ENCODE measurements at regions not wholly inside any gene's neighbourhood (a gene's known extent, or its start where the extent isn't known, plus 50 kb on each side); places are given as distances from the start of the nearest gene placed in this dataset.

DNA sequence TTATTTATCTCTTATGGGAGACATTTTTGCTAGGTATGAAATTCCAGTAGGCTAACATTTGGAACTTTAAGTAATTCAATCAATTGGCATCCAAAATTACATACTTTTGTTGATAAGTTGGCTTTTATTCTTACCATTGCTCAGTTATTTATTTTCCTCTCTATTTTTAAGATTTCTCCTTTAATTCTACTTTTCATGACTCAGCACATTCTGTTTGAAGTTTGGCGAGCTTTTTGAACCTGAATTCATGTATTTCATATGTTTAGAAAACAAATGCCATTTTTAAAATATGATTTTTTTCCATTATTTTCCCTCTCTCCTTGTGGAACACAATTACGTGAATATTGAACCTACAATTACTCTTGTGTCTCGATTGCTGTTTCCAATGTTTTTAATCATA lies 2896.3 kb upstream of the PCDH20 start:
- no peak for DNase-seq (ENCODE audit: low spot score)

DNA sequence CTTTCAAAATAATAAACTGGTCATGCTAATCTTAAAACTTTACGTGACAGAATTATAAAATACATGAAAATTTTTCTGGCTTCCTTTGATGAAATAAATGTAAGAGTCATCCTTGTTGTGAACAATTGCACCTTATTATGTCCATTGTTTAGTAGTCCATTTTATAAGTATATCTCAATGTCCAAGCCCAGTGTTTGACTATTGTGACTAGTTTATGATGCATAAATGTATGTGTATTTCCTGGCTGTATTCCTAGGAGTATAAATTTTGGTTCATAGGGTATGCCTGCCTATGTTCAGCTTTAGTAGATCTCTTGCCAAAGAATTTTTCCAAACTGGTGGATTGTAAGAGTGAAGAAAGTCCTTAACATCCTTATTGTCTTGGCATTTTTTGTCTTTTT lies 2895.5 kb upstream of the PCDH20 start:
- DNase-seq (ENCODE audit: low spot score): no peak

DNA sequence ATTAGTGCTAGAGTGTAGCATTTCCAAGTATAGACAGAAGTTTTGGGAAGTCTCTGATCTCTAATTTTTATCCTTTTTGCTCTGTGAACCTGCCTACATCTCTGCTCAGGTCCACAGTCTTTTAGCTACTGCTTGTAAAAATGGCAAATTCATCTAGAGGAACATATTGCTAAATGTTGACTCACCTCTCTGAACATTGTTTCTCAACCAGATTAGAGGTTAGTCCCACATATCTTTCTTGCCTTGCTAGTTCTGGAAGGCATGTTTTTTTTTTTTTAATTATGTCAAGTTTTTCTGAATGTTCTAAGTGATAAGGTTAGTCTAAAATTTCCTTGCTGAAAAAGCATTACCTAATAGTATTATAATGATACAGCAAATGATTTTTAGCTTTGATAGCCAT lies 2889.6 kb upstream of the PCDH20 start:
- DNase-seq (ENCODE audit: low spot score): no peak

DNA sequence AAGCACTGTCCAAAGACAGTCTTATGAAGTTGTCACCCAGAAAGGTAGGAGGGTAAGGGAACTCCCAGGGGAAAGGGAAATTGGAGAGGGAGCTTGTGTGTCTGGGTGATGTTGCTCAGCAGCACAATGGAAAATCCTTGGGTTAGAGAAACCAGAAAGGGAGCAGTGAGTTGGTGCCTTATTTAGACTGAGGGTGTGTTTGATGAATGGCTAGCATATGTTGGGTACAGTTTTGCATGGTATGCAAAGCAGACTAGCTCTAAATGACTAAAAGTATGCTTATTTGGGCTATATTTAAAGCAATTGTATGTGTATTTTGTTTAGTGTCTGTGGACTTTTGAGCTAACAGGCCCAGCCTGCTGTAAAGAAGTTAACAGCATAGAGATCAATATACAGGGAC lies 2884.6 kb upstream of the PCDH20 start:
- DNase-seq (ENCODE audit: low spot score): no peak

DNA sequence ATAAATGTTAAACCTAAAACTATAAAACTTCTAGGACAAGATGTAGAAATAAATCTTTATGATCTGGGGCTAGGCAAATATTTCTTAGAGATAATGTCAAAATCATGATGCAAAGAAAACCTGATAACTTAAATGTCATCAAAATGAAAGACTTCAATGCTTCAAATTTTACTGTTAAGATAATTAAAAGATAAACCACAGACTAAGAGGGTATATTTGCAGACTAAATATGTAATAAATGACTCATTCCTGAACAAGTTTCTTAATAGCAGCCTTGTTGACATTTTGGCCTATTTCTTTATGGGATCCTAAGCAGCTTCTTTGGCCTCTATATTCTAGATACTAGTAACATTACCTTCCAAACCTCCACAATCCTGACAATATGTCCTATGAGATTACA lies 2878.3 kb upstream of the PCDH20 start:
- DNase-seq (ENCODE audit: low spot score): no peak

DNA sequence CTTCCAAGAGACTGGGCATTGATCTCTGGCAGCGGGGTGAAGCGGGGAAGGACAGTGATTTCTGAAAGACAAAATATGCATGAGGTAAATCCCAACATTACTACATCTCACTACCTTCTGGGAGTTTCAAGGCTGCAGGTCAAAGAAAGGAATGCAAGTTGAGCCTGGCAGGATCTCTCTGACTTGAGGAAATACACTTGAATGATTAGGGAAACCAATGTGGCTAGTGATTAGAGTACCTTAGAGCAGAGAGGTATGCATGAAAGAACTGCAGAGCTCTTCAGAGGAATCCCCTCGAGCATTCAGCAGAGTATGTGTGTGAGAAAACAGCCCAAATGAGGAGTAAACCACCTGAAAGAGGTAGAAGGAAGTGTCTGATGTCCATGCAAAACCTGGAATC lies 2874.1 kb upstream of the PCDH20 start:
- DNase-seq (ENCODE audit: low spot score): no peak

DNA sequence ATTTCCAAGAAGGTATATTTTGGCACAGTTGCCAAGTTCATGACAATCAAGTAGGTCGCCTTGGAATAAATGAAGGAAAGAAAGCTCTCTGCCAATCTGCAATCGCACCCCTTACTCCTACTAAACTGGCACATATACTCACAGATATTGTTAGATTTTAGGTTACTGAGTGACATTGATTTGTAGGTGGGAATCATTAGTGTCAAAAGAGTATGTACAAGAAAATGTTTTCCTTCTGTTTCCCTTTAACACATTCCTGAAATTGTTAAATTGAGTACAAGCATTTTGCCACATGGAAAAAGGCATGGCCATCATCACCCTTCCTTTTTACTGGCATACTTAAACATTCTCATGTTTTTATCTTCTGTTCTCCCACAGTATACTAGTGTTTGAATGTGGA lies 2868.3 kb upstream of the PCDH20 start:
- no peak for DNase-seq (ENCODE audit: low spot score)

DNA sequence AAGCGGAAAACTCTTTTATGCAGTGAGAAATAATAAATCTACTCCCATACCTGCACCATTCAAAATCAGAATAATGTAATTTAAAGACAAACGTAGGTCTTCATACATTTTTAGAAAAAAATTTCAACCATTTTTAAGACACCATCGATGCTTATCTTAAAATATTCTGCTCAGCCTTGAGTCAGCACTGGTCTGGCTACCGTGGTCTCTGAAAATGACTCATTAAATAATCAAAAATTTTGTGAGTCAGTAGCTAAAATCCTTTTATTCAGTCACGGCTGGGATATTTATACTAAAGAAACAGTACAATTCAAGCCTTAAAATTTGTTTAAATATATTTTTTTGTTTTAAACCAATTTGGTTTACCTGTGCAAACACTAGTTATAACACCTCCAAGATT lies 2862.8 kb upstream of the PCDH20 start:
- no peak for DNase-seq (ENCODE audit: low spot score)

DNA sequence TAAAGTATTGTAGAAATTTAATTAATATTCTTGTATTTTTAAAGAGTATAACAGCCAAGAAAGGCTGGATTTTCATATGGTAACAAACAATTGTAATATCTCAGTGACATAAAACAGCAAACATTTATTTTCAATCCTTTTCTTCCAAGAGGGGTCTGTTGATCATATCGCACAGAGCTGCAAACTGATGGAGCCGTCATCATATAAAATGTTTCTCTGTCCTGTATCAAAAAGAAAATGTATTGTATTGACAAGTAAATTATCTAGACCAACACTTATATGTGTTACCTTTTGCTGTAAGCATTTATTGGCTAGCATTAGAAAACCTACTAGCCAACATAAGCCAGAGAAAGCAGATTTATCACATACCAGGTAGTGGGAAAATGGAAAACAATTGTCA lies 2861.4 kb upstream of the PCDH20 start:
- DNase-seq (ENCODE audit: low spot score): no peak

DNA sequence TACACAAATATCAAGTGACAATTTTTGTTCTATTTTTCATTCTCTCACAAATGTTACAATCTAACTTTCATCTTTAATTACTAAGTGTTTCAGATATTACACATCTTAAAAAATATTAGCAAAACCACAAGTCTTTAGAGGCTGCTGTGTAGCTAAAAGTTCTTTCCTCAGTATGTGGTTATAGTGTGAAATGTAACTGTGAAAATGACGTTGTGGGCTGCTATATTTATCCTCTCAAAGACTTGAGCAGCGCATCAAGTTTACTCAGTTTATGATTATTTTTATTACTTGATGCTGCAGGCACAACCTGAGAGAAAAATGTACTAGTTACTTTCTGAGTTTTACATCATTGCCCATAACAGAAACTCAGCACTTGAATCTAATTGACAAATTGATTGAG lies 2860.6 kb upstream of the PCDH20 start:
- DNase-seq (ENCODE audit: low spot score): no peak

DNA sequence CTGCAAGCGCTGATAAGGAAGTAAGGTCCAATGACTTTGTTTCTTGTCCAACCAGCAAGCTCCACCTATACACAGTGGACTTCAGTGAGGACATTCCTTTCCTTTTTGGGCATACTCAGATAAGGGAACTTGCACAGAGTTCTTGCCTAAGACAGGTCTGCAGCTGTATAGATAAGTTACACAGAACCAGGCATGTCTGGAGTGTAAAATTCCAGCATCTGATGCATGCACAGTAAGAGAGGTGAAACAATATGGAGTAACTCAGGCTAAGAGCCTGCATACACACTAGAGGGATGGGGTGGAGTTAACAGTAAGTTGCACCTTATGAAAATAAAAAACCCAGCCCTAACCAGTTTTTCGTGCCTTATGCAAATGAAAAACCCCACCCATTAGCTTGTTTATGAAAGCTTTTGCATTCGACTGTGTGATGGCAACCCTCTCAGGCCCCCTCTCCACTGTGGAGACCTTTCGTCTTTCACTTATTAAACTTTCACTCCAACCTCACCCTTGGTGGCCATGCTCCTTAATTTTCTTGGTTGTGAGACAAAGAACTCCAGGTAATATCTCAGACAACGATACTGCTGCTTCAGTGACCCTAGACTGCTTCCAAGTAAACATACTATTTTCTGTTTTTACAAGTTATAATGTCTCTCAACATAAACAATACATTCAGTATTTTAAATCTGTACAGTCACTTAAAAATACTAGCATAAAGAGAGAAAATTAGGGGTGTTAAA lies 2859.0 kb upstream of the PCDH20 start:
- DNase-seq (ENCODE audit: low spot score): no peak

DNA sequence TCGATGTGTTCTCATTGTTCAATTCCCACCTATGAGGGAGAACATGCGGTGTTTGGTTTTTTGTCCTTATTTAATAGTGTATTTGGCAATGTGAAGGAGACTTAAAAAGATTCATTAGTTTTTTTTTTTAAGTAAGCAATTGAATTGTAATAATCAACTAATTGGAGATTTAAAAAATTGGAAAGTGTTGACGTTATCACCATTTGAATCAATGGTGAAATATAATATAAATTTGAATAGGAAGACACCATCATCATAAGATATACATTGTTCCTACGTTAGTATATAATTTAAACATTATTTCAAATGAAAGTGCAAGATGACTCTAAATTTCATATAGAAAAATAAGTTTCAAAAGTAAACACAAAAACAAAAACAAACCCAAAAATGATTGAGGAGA lies 2858.1 kb upstream of the PCDH20 start:
- no peak for DNase-seq (ENCODE audit: low spot score)

DNA sequence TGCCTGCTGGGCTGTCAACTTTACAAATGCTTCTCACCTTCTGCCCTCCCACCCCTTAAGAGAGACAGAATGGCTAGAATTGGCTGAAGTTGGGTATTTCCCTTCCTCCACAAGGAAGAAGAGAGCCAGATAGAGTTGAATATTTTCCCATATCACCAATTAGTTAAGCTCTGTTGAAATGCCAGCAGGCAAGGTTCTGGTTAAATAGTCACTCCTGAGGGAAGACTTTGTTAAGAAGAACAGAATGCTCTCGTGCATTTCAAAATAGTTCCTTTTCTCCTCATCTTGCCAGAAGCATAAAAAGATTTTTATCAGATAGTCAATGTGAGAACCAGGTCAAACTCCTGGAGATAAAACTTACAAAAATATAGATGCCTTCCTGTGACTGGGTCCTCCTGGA lies 2857.0 kb upstream of the PCDH20 start:
- DNase-seq (ENCODE audit: low spot score): no peak

DNA sequence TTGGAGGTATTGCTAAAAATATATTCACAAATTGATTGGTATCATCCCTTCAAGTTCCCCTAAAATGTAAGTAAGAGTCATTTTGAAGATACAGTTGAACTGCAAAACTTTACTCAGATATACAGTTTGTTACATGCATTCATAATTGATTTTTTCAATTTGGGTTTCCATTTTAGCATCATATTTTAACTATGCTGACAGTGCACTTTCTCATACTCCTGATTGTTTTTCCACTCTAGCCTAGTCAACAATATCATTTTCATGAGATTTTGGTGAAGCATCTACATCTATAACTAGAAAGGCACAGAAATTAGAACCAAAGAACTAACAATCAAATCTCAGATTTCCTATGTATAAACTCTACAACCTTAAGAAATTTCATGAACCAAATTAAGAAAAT lies 2850.4 kb upstream of the PCDH20 start:
- no peak for DNase-seq (ENCODE audit: low spot score)

DNA sequence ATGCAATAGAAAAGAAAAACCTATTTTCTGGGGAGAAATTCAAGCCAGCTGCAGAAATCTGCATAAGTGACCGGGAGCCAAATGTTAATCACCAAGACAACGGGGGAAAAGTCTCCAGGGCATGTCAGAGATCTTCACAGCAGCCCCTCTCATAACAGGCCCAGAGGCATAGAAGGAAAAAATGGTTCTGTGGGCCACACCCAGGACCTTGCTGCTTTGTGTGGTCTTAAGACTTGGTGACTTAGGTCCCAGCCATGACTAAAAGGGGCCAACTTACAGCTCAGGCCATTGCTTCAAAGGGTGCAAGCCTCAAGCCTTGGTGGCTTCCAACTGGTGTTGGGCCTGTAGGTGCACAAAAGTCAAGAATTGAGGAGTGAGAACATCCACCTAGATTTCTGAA lies 2847.6 kb upstream of the PCDH20 start:
- no peak for DNase-seq (ENCODE audit: low spot score)

DNA sequence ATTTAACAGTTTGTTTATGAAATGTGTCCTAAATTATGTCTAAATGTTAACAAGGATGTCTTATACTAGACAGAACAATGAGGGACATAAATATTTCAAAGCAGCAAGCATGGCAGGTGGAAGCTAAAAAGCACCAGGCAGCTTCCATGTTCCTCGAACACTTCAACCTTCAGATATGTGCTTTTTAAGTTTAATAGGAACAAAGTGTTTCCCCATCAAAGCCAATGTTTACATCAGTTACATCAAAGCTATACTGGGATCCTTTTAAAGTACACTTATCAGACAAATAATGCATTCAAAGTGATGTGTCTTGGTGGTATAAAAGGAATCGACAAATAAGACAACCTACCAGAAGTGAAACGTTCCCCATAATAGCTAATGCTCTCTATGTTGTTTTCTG lies 2841.1 kb upstream of the PCDH20 start:
- no peak for DNase-seq (ENCODE audit: low spot score)

DNA sequence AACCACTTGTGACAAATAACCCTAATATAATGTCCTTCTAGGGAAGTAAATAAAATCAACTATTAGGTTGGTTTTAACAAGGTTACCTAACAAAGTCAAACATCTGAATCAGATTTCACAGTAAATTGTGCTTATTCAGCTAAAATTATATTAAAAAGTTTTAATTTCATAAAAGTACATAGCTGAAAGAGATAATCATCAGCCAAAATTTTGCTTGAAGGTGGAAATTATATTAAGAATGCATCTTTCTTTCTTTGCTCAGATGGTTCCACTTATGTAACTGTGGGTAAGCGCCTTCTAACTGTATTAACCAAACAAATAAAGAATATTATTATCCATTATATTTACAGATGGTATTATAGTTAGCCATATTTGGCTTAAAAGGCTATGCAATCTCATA lies 2840.3 kb upstream of the PCDH20 start:
- no peak for DNase-seq (ENCODE audit: low spot score)

DNA sequence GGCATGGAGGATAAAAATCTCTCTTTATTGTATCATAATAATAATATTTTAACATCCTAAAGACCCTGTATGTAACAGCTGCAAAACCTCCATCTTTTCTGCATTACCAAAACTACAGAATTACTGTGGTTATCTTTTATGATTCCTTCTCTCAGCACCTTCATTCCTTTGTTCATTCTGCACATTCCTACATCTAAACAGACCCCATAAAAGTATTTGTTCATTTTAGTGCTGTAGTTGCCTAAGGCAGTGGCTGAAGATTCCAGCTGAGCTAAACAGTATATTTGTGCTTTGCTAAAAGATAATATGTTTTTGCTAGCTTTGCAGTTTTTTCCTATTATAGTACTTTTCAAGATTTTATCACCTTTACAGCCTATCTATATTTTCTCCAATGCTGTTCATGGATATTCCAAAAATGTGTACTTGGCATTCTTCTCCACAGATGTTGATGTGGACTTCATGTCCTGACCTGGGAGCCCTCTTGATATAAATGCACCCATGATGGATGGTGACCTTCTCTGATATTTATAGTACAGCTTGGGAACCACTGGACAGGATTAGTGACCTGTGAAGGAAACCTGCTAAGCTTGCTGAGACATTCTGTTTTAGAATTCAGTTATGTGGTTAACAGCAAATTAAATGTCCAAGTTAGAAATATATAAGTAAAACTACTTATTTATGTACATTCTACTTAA lies 2832.9 kb upstream of the PCDH20 start:
- no peak for DNase-seq (ENCODE audit: low spot score)

DNA sequence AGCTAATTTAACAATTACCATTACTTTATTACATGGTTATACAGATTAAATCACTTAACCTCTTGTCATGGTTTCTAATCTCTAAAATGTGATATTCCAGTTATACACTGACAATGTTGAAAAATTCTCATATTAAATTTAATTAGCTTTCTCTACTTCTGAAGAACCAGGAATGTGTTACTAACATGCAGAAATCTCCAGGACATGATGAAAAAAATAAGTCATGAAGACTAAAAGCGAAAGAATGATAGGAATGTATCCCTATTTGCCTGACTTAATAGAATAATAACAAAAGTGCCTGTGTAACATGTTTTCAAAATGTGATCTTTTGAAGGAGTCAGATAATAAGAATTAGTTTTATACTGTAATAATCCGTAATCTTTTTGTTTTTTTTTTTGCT lies 2823.7 kb upstream of the PCDH20 start:
- DNase-seq (ENCODE audit: low spot score): no peak

DNA sequence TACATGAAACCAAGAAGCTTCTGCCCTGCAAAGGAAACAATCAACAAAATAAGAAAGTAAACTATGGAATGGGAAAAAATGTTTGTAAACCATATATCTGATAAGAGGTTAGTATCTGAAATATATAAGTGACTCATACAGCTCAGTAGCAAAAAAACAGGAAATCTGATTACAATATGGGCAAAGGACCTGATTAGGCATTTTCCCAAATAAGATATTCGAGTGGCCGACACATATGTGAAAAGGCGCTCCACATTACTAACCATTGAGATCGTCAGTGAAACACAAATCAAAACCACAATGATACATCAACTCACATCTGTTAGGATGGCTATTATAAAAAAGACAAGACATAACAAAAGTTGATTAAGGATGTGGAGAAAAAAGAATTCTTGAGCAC lies 2818.6 kb upstream of the PCDH20 start:
- no peak for DNase-seq (ENCODE audit: low spot score)

DNA sequence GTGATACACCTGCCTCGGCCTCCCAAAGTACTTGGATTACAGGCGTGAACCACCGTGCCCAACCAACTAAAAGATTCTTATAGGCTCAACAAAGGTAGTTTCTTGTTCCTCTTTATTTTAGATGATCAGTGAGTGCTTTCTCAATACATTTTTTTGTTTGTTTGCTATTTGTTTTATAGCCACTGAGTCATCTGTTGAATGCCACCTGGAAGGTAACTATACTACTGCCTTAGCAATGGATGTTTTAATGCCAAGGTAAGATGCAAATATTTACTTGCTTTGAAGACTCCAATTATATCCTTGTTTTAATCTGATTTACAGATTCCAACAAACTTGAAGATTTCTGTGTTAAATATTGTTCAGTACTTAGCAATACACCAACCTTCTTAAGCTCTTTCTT lies 2807.4 kb upstream of the PCDH20 start:
- no peak for DNase-seq (ENCODE audit: low spot score)

DNA sequence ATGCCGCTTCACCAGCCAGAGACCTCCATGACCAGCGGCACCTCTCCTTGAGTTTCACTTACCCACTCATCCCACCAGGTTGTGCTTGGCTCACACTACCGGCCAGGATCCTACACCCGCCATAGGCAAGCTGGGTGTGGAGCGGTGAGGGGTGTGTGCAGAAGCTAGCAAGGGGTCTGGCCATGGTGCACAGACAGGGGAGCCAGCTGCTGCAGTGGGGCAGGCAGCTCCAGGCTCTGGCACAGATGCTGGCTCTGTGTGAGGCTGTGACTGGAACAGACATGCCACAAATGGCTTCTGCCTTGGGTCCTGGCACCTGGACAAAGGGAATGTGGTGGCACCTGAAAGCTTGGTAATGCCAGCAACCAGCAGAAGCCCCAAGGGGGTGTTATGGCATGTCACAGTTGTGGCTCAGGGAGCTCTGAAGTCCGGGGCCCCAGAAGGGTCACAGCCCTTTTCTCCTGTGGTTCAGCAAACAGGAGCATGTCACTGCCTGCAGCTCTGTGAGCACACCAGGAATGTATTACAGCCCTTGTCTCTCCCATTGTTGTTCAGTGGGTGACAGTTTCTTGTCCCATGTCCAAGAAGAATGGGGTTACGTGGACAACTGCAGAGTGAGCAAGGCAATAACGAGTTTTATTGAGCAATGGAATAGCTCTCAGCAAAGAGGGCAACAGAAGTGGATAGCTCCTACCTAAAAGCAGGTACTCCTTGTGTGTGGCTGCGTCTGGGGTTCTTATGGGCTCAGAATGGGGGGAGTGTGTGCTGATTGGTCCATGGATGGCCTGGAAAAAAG lies 2791.0 kb upstream of the PCDH20 start:
- no peak for DNase-seq (ENCODE audit: low spot score)

DNA sequence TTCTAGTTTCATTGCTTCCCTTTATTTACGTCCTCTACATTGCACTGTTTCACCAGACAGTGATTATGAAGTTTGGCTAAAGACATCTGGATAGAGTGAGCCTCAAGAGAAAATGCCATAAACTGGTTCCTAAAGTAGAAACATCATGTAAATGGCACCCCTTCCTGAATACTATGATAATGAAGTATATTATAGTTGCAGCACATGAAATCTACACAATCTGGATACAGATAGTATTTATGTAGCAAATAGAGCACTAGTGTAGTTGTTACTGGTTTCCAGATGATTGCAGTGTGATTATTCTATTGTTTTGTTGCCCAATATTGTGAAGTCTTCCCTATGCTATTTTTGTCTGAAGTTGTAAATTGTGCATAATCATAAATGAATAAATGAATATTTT lies 2786.9 kb upstream of the PCDH20 start:
- no peak for DNase-seq (ENCODE audit: low spot score)

Measured in activated CD4-positive, alpha-beta T cell treated with anti-CD3 and anti-CD28 coated beads, Interleukin-2, Interleukin-4, amounts not matched to agents 100 ng/mL and 50 ng/mL, durations not matched to agents 16 hours and 8 hours (primary cell).